Urinary bladder (tissue), 3 donors: ENCODE measurements at regions not wholly inside any gene's neighbourhood (a gene's known extent, or its start where the extent isn't known, plus 50 kb on each side); places are given as distances from the start of the nearest gene placed in this dataset.
A peak's percentile ranks its signal among the peaks of the same experiment; 100 is the strongest.

ENCODE experiments used
- DNase-seq: peaks from one replicate; pipeline ENCODE4 v3.0.0-alpha.2; 2015; ENCODE audit errors: extremely low spot score
- H3K27ac ChIP-seq: one replicate; pipeline ENCODE4 v1.5.1; 2013; ENCODE audit warnings: low read depth, mild to moderate bottlenecking, moderate library complexity
- H3K36me3 ChIP-seq: one replicate; pipeline ENCODE4 v1.6.1; 2013; ENCODE audit warnings: mild to moderate bottlenecking, moderate library complexity; ENCODE audit not compliant: insufficient read depth
- H3K4me1 ChIP-seq: one replicate; pipeline ENCODE4 v1.6.1; 2013; ENCODE audit warnings: mild to moderate bottlenecking, moderate library complexity; ENCODE audit not compliant: insufficient read depth
- H3K4me3 ChIP-seq: one replicate; pipeline ENCODE4 v1.5.1; 2013; ENCODE audit warnings: low read depth, low read length
- WGBS: extraction: QIAGEN DNeasy Blood & Tissue Kit; methylation state at CpG from one replicate; pipeline ENCODE4 v1.1.7; 2013; 5-methylcytosine and 5-hydroxymethylcytosine counted together
- donor health status: healthy with polysubstance abuse.
- donor health status: healthy.

DNA sequence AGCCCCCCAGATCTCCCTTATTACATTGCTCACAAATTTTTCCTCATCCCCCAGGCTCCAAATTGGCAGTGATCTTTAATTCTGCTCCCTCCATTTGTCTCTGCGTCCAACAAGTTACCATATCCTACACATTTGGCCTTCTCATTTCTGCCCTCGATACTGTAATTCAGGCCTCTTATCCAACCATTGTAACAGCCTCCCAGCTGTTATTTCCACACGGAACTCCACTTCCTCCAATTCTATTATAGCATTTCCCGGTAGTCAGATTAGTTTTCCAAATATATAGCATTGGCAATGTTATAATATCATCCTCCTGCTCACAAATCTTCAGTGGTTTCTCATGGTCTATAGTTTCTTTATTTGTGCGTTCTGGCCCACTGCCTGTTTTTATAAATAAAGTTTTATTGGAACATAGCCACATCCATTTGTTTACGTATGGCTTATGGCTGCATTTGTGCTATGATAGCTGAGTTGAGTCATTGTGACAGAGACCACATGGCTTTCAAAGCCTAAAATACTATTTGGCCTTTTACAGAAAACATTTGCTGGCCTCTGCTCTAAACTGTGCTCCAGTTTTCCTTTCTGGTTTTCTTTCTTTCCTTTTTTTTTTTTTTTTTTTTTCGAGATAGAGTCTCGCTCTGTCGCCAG, 126.5 kb upstream of the ZNF438 start:
- no peaks in the 10 kb centered on the region for H3K36me3 ChIP-seq
- WGBS: 56% methylated on average over 9 of the region's 9 CpGs
- H3K4me1 ChIP-seq: no peaks in the 10 kb centered on the region
- H3K4me3 ChIP-seq: no peak overlapping the region
- peak overlapping the region; percentile 54 for H3K27ac ChIP-seq
- no peak for DNase-seq

DNA sequence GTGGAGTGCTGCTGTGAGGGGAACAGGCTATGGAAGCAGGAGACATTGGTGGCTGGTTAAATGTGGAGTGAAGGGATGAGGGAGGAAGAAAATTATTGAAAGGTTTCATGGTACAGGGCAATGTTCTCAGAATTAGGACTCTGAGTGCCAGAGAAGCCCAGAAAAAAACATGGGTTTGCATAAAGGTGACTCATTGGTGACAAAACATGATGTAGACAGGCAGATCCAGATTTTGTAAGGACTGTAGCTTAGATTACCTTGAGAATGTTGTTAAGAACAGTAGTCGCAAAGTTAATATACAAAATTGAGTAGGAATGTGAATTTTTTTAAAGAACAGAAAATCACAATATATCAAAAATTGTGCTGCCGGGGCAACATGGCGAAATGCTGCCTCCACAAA, 134.9 kb upstream of the ZNF438 start:
- no peak overlapping the region for H3K27ac ChIP-seq
- WGBS: 98% methylated on average over 3 of the region's 3 CpGs
- DNase-seq: no peak

DNA sequence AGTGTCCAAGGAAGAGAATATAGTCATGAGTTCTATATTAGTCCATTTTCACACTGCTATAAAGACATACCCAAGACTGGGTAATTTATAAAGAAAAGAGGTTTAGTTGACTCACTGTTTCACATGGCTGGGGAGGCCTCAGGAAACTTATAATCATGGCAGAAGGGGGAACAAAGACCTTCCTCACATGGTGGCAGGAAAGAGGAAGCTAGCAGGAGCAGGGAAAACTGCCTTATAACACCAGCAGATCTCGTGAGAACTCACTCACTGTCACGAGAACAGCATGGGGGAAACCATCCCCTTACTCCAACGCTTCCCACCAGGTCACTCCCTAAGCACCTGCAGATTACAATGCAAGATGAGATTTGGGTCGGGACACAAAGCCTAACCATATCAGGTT, 139.0 kb upstream of the ZNF438 start:
- H3K4me3 ChIP-seq: no peak overlapping the region
- WGBS: 91% methylated on average over 4 of the region's 4 CpGs
- no peak overlapping the region for H3K27ac ChIP-seq
- no peaks in the 10 kb centered on the region for H3K36me3 ChIP-seq
- DNase-seq: no peak
- no peaks in the 10 kb centered on the region for H3K4me1 ChIP-seq

More for the DNA sequence above, 134.9 kb upstream of the ZNF438 start:
- no peaks in the 10 kb centered on the region for H3K36me3 ChIP-seq
- no peaks in the 10 kb centered on the region for H3K4me1 ChIP-seq
- H3K4me3 ChIP-seq: no peak overlapping the region

DNA sequence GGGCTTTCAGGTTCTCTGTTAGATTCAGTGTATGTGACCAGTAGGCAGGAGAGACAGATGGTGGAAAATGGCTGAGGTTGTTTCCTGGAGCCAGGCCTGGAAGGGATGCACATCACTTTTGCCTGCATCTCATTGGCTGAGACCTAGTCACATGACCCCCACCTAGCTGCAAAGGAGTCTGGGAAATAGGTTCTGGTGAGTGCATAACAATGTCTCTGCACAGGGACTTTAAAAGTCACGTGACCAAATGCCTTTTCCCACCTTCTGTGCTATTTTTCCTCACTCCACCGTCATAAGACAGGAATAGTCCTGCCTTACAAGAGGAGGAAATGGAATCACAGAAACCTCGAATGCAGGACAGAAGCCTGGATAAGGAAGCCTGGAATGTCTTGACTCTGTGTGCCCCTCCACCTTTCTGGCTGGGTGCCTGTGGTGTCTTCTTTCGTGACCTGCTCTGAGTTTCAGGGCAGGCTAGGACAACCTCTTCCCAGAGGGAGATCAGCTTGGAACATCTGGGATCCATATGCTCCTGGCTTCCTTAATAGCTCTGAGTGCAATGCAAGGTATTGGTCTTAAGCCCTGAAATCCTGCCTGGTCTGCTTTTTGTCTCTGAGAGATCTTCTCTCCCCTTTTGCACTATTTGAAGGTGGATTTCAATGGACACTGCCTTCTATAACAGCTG, 139.9 kb upstream of the ZNF438 start:
- 77% methylated on average over 4 of the region's 4 CpGs for WGBS
- no peak overlapping the region for H3K4me3 ChIP-seq
- DNase-seq: no peak

DNA sequence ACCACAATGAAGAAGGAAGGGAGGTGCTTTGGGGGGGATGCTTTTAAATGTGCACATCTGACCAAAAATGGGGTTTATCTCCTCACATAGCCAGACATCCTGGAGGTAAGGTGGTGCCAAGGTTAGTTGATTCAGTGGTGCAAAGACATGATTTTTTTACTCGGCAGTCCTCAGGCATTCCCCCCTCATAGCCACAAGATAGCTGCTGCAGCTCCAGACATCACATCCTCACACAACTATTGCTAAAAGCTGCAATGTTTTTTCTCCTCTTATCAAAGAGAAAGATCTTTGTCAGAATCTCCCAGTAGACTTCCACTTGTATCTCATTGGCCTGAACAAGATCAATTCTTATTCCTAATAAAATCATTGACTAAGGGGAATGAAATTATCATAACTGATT, 141.3 kb upstream of the ZNF438 start:
- H3K27ac ChIP-seq: no peak overlapping the region
- H3K4me3 ChIP-seq: no peak overlapping the region
- no peak for DNase-seq
- H3K36me3 ChIP-seq: no peaks in the 10 kb centered on the region
- 95% methylated on average over 1 of the region's 1 CpG for WGBS
- H3K4me1 ChIP-seq: no peaks in the 10 kb centered on the region

More for the DNA sequence above, 139.9 kb upstream of the ZNF438 start:
- H3K36me3 ChIP-seq: no peaks in the 10 kb centered on the region
- H3K27ac ChIP-seq: no peak overlapping the region
- no peaks in the 10 kb centered on the region for H3K4me1 ChIP-seq

DNA sequence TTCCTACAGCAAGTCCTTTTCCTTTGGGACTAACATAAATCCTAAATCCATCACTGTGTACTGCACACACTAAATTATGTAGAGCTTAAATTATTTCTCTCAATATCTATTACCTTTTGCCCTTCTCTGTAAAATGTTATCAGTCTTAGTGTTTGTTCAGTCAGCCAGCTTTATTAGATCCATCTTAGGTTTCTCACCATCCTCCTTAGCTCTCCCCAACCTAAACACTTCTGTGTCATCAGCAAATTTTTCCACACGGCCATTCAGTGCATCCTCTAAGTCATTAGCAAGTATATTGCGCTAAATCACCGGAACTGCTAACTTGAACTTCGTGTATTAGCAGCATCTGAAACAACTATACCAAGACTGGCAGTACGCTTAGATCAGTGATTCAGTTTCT, 142.1 kb upstream of the ZNF438 start:
- Histone ChIP-seq H3K4me1 (no peaks in the 10 kb centered on the region), H3K36me3 (no peaks in the 10 kb centered on the region), H3K4me3 (no peak overlapping the region), H3K27ac (no peak overlapping the region)
- no peak for DNase-seq
- 93% methylated on average over 5 of the region's 5 CpGs for WGBS

DNA sequence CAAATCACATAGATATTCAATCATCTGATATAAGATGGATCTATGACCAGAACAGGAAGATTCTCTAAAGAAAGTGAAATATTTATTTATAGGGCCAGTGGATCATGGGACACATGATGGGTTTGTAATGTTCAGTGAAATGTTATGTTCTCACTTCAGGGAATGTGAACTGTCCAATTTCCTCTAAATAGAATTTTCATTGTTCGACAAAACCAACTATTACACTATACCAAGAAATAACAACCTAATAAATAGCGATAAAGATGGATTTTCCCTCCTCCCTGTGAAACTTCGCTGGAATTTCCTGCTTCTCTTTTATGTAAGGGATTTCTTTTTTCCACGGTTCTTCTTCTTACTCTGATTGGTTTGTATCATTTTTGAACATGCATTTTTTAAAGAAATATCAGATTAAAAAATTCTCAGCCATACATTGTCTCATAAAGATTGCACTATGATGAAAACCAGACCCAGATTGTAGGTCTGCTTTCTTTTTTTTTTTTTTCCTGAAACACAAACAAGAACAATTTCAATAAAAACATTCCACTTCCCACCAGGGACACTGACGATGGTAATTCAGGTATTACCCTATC, 139.8 kb upstream of the ZEB1 start:
- Histone ChIP-seq H3K27ac (no peak overlapping the region), H3K4me3 (no peak overlapping the region), H3K36me3 (no peaks in the 10 kb centered on the region), H3K4me1 (no peaks in the 10 kb centered on the region)
- DNase-seq: no peak
- WGBS: 44% methylated on average over 5 of the region's 5 CpGs

DNA sequence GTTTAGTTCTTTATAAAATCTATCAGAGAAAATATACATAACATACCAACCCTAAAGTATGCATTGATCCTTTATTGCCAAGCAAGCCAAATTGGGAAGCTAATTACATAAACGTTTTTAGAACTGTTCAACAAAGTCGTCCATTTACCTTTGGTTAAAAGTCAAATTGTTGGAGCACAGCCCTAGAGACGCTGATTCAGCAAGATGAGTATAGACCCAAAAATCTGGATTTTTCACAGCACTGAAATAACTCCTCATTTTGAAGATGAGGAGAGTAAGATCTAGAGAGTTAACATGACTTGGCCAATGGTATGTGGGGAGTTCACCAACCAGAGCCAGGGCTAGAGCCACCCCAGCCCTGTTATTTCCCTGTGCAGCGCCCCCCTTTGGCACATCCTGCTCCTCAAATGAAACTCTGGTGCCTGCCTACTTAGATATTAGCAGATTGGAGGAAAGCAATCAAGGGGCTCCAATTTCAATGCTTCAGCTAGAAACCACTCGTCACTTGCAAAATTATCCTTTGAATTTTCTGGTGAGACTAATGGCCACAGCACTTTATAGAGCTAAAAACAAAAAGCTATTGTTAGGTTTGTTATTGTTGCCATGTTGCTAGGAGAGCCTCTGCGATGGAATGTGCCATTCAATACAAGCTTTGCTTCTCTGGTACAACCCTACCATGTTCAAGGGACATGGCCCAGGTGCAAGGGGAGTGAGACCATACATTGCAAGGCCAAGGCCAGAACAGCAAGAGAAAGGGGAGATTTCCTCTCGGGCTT, 132.6 kb upstream of the ZEB1 start:
- H3K4me3 ChIP-seq: no peak overlapping the region
- no peak overlapping the region for H3K27ac ChIP-seq
- DNase-seq: no peak
- no peaks in the 10 kb centered on the region for H3K36me3 ChIP-seq
- H3K4me1 ChIP-seq: no peaks in the 10 kb centered on the region
- WGBS: 64% methylated on average over 7 of the region's 7 CpGs

DNA sequence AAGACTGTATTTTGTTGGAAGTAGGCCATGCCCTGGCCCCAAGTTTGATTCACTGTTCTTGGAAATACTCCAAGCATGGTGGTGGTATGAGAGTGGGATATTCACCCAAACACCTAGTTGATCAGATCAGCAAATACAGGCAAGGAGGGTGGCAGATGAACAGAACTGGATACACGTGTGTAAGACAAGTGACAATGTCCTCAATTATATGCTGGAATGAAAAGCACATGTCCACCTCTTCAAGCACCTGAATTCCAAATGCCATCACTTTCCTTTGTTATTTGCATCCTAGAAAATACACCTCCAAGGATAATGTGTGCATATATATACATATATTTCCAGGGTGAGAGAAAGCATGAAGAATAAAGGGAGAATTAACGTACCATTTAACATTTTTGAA, 131.8 kb upstream of the ZEB1 start:
- no peaks in the 10 kb centered on the region for H3K4me1 ChIP-seq

DNA sequence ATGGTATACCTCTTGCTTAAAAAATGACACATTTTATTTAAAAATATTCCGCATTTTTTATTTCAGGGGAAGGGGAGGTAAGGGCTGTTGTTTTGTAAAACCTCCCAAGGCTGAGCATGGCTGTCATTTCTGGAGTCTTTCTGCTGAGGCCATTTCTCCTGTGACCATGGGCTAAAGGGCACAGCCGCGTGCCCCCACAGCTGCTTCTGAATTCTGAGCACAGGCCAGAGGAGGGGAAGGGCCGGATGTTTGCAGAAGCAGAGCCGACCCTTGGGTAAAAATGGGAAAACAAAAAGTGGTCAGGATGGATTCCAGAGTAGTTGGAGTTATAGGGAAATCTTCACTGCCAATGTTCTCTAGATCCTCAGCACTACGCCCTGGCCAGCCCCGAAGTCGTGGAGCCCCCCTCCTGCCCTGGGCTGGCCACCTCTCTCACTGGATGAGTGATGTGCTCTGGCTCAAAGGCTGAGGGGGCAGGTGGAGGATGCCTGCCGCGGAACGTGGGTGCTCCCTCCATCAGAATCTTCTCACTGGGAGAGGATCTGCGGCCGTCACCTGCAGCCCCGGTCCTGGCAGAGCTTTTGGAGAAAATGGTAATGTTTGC, 131.3 kb upstream of the ZEB1 start:
- no peak overlapping the region for H3K27ac ChIP-seq
- no peak overlapping the region for H3K4me3 ChIP-seq
- no peaks in the 10 kb centered on the region for H3K4me1 ChIP-seq
- H3K36me3 ChIP-seq: no peaks in the 10 kb centered on the region
- no peak for DNase-seq
- 85% methylated on average over 14 of the region's 14 CpGs for WGBS

More for the DNA sequence above, 131.8 kb upstream of the ZEB1 start:
- 97% methylated on average over 2 of the region's 2 CpGs for WGBS
- Histone ChIP-seq H3K4me3 (no peak overlapping the region), H3K36me3 (no peaks in the 10 kb centered on the region), H3K27ac (no peak overlapping the region)
- DNase-seq: no peak

DNA sequence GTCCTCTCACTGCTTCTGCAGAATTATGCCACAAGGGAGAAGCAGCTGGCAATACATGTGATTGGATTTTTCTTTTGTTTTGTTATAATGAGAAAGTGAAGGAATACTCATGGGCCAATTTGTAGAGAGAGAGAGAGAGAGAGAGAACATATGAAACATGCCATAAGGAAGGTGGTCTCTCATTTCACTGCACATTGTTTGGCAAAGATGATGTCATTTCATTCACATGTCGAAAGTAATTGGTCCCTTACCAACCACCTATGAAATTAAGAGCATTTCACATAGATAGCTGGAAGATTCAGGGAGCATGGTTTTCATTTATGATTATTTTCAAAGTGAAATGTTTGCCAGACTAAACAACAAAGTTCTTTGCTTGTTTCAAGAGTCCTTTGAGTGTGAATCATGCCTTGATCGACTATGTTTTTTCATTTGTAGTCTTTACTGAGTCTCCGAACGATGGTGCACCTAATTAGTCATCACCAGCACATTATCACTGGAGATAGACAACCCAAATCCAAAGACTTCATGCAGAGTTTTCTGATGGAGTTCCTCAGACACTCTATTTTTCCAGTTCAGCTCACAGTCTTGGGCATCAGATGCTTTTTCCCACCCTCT, 130.1 kb upstream of the ZEB1 start:
- 89% methylated on average over 4 of the region's 4 CpGs for WGBS
- H3K27ac ChIP-seq: no peak overlapping the region
- no peak overlapping the region for H3K4me3 ChIP-seq
- no peak for DNase-seq
- H3K4me1 ChIP-seq: no peaks in the 10 kb centered on the region
- no peaks in the 10 kb centered on the region for H3K36me3 ChIP-seq

DNA sequence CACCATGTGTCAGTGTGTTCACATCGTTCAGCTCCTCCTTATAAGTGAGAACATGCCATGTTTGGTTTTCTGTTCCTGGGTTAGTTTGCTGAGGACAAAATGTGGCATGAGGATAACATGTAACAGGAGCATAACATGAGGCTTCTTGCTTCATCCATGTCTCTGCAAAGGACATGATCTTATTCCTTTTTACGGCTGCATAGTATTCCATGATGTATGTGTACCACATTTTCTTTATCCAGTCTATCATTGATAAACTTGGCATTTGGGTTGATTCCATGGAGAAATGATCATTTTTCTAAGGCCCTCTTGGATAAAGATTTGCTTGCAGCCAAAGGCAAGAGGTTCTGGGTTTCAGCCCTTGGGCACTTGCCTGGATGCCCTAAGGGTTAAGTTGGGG, 128.5 kb upstream of the ZEB1 start:
- DNase-seq: no peak
- WGBS: 98% methylated on average over 2 of the region's 2 CpGs
- H3K4me3 ChIP-seq: no peak overlapping the region
- H3K27ac ChIP-seq: no peak overlapping the region
- H3K36me3 ChIP-seq: no peaks in the 10 kb centered on the region
- no peaks in the 10 kb centered on the region for H3K4me1 ChIP-seq

DNA sequence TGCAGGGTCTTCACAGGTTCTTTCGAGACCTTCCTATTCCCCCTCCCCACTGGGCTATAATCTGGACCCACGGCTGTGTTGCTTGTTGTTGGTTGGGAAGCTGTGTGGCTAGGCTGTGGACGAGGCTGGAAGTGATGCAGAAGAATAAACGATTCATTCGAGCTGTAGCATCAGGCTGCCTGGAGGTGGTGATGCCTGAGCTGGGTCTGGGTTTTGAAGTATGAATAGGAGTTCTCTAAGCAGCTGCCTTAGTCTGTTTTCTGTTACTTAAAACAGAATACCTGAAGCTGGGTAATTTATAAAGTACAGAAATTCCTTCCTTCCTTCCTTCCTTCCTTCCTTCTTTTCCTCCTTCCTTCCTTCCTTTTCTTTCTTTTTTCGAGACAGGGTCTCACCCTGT, 126.5 kb upstream of the ZEB1 start:
- no peak overlapping the region for H3K27ac ChIP-seq
- DNase-seq: no peak
- no peaks in the 10 kb centered on the region for H3K4me1 ChIP-seq
- H3K4me3 ChIP-seq: no peak overlapping the region
- no peaks in the 10 kb centered on the region for H3K36me3 ChIP-seq
- WGBS: 93% methylated on average over 6 of the region's 6 CpGs
